Endothelial cell of umbilical vein (primary cell): ENCODE measurements at regions not wholly inside any gene's neighbourhood (a gene's known extent, or its start where the extent isn't known, plus 50 kb on each side); places are given as distances from the start of the nearest gene placed in this dataset.

Experiments used
- CTCF ChIP-seq, 2 donors: IDR thresholded peaks; 1 replicate in 1 of 2; 2 replicates in 1 of 2; pipeline ENCODE4 v1.5.1; 2011; ENCODE audit warnings: low read length in 2 of 2, mild to moderate bottlenecking in 2 of 2, moderate library complexity in 2 of 2, control low read depth in 1 of 2, inconsistent platforms in 1 of 2, low read depth in 1 of 2; ENCODE audit not compliant: insufficient read depth in 1 of 2; ENCODE audit errors: extremely low read depth in 1 of 2
- EZH2 ChIP-seq: IDR thresholded peaks from 2 replicates; pipeline ENCODE4 v1.6.1; 2012; ENCODE audit warnings: borderline replicate concordance, low read depth, mild to moderate bottlenecking, moderate library complexity, low read length, inconsistent platforms; ENCODE audit not compliant: severe bottlenecking
- GATA2 ChIP-seq: IDR thresholded peaks from 2 replicates; pipeline ENCODE4 v1.7.0; 2011; ENCODE audit warnings: low read depth, mild to moderate bottlenecking, moderate library complexity, mixed read lengths, low read length; ENCODE audit not compliant: insufficient read length, insufficient read depth
- JUN ChIP-seq: IDR thresholded peaks from 2 replicates; pipeline ENCODE4 v1.6.1; 2011; ENCODE audit warnings: borderline replicate concordance, low read depth; ENCODE audit not compliant: insufficient read length, insufficient read depth
- MYC ChIP-seq: IDR thresholded peaks from one replicate; pipeline ENCODE4 v1.6.1; 2011; ENCODE audit warnings: mild to moderate bottlenecking, low read depth, low read length
- POLR2A ChIP-seq: IDR thresholded peaks from 2 replicates; pipeline ENCODE4 v1.6.1; 2012; ENCODE audit warnings: low read depth, mild to moderate bottlenecking, control low read depth, low read length
- POLR2AphosphoS5 ChIP-seq: IDR thresholded peaks from 2 replicates; pipeline ENCODE4 v1.6.1; 2012; ENCODE audit warnings: low read depth, mild to moderate bottlenecking, control low read depth, low read length, moderate library complexity; ENCODE audit not compliant: insufficient read depth
- TF ChIP-seq, protein P1 (sequence below): IDR thresholded peaks from 2 replicates; pipeline ENCODE4 v1.6.1; 2011; ENCODE audit not compliant: insufficient read depth, insufficient read length

DNA sequence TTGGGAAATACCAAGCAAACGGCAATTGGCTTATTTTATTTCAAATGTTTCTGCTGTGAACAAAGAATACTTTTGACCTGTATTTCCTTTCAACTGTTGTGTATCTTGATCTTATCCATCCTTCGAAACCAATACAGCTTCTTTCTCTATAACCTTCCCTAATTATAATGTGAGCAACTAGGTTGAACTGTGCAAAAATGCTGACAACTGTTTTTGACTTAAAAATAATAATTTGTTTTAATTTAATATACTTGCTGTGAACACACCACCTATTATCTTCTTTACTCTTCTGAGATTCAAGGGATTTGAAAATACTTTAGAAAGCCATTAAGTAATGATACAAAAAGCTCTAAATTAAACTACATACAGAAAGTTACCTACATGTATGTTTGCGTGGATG, 682.5 kb upstream of the CCDC179 start:
- TF ChIP-seq CTCF (IDR thresholded peaks at IDR 0.05; ENCODE audit: extremely low read depth in 1 of 2, insufficient read depth in 1 of 2, low read depth in 1 of 2, low read length in 2 of 2) (no peak), POLR2AphosphoS5 (no peak), POLR2A (no peak), EZH2 (no peak), MYC (no peak), JUN (no peak), GATA2 (no peak)
- TF ChIP-seq, protein P1, sequence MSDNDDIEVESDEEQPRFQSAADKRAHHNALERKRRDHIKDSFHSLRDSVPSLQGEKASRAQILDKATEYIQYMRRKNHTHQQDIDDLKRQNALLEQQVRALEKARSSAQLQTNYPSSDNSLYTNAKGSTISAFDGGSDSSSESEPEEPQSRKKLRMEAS = no peak
